Colonic mucosa (tissue), 4 donors: ENCODE measurements at regions not wholly inside any gene's neighbourhood (a gene's known extent, or its start where the extent isn't known, plus 50 kb on each side); places are given as distances from the start of the nearest gene placed in this dataset.

Source experiments
- DNase-seq: peaks from one replicate; pipeline ENCODE4 v3.0.0-alpha.2; 2020
- H3K27ac ChIP-seq: fragments of 200-600 bp; one replicate; pipeline ENCODE4 v1.8.0; 2021
- H3K27me3 ChIP-seq: fragments of 200-600 bp; one replicate; pipeline ENCODE4 v1.8.0; 2021
- H3K36me3 ChIP-seq: fragments of 200-600 bp; one replicate; pipeline ENCODE4 v1.8.0; 2021
- H3K4me1 ChIP-seq: fragments of 200-600 bp; one replicate; pipeline ENCODE4 v1.8.0; 2021; ENCODE audit warnings: mild to moderate bottlenecking
- H3K4me3 ChIP-seq: fragments of 200-600 bp; one replicate; pipeline ENCODE4 v1.8.0; 2021
- H3K9ac ChIP-seq, 2 donors: one replicate each; pipeline ENCODE4 v1.7.0; 2013; ENCODE audit warnings: control low read depth in 2 of 2, low read depth in 2 of 2, low read length in 2 of 2
- H3K9me3 ChIP-seq: fragments of 200-600 bp; one replicate; pipeline ENCODE4 v1.8.0; 2021
- intact Hi-C: fragments of 100-400 bp; cut with DNase I; formaldehyde crosslinking; loops from one replicate; pipeline ENCODE4 v1.14.1; 2022
- TF ChIP-seq, protein P1 (sequence below): fragments of 200-600 bp; IDR thresholded peaks from one replicate; pipeline ENCODE4 v1.8.0; 2022; ENCODE audit warnings: antibody characterized with exemption, mild to moderate bottlenecking
- donor health status: healthy.
- donor health status: DM: no; HTN: no; CAD: no.
- donor health status: DM: no; HTN: no; CAD: no.

DNA sequence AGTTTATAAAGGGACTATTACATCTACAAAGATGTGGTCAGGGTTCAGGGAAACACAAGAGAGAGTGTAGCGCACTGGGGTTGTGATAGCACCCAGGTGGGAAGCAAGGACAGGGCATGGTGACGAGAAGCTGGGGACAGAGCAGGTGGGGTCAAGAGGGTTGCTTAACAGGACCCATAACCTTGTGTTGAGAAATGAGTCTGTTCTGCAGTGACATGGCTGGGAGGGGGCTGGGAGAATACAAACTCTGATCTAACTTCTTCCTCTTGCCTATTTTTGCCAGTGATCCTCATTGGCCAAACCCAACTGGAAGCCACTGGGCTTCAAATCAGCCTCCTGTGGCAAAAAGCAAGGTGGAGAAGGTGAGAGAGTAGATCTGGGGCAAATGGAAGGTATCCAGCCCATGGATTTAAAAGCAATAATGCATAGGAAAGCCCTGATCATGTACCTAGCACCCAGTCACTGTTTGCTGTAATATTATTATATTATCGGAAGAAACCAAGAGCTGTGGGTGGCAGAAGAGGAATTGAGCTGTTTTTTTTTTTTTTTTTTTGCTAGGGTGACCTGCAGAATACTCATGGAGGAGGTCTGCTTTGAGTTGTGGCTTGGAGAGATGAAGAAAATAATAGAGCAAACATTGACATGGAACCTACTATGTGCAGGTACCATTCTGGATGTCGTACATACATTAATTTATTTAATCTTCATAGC lies 76.9 kb upstream of the ZFHX3 start:
- Histone ChIP-seq H3K4me1 (no peaks in the 10 kb centered on the region), H3K27me3 (no peaks in the 10 kb centered on the region), H3K9ac (no peak overlapping the region), H3K9me3 (no peaks in the 10 kb centered on the region), H3K27ac (no peak overlapping the region), H3K4me3 (no peak overlapping the region), H3K36me3 (no peaks in the 10 kb centered on the region)
- DNase-seq: no peak
- intact Hi-C loops: no loop called here
- TF ChIP-seq, protein P1, sequence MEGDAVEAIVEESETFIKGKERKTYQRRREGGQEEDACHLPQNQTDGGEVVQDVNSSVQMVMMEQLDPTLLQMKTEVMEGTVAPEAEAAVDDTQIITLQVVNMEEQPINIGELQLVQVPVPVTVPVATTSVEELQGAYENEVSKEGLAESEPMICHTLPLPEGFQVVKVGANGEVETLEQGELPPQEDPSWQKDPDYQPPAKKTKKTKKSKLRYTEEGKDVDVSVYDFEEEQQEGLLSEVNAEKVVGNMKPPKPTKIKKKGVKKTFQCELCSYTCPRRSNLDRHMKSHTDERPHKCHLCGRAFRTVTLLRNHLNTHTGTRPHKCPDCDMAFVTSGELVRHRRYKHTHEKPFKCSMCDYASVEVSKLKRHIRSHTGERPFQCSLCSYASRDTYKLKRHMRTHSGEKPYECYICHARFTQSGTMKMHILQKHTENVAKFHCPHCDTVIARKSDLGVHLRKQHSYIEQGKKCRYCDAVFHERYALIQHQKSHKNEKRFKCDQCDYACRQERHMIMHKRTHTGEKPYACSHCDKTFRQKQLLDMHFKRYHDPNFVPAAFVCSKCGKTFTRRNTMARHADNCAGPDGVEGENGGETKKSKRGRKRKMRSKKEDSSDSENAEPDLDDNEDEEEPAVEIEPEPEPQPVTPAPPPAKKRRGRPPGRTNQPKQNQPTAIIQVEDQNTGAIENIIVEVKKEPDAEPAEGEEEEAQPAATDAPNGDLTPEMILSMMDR: no peak

- Histone ChIP-seq H3K9me3 (no peaks in the 10 kb centered on the region), H3K4me1 (no peaks in the 10 kb centered on the region), H3K27ac (no peak overlapping the region), H3K36me3 (no peaks in the 10 kb centered on the region), H3K4me3 (no peak overlapping the region), H3K27me3 (no peaks in the 10 kb centered on the region), H3K9ac (no peak overlapping the region)
- TF ChIP-seq, protein P1: no peak
- intact Hi-C loops: no loop called here
- no peak for DNase-seq
Observed at GRCh38 chr16:73124097-73124652, 76.2 kb upstream of the ZFHX3 start.

- Histone ChIP-seq H3K4me3 (no peak overlapping the region), H3K36me3 (no peaks in the 10 kb centered on the region), H3K27ac (no peak overlapping the region), H3K27me3 (no peaks in the 10 kb centered on the region), H3K9me3 (no peaks in the 10 kb centered on the region), H3K9ac (no peak overlapping the region), H3K4me1 (no peaks in the 10 kb centered on the region)
- intact Hi-C loops: no loop called here
- no peak for DNase-seq
- TF ChIP-seq, protein P1: no peak
Observed at GRCh38 chr16:73122604-73123391, 74.9 kb upstream of the ZFHX3 start.

GRCh38 chr16:73116576-73116975 lies 68.6 kb upstream of the ZFHX3 start:
- Histone ChIP-seq H3K4me3 (no peak overlapping the region), H3K27me3 (no peaks in the 10 kb centered on the region), H3K9me3 (no peaks in the 10 kb centered on the region), H3K4me1 (no peaks in the 10 kb centered on the region), H3K36me3 (no peaks in the 10 kb centered on the region), H3K9ac (no peak overlapping the region), H3K27ac (no peak overlapping the region)
- TF ChIP-seq, protein P1: no peak
- intact Hi-C loops: no loop called here
- DNase-seq: no peak

- H3K4me1 ChIP-seq: no peaks in the 10 kb centered on the region
- H3K27me3 ChIP-seq: no peaks in the 10 kb centered on the region
- no peaks in the 10 kb centered on the region for H3K9me3 ChIP-seq
- no peak for DNase-seq
- no peak overlapping the region for H3K4me3 ChIP-seq
- TF ChIP-seq, protein P1: no peak
- intact Hi-C loops: no loop called here
- no peak overlapping the region for H3K9ac ChIP-seq
- H3K36me3 ChIP-seq: no peaks in the 10 kb centered on the region
- H3K27ac ChIP-seq: no peak overlapping the region
Observed at GRCh38 chr16:73113336-73113735, 65.4 kb upstream of the ZFHX3 start.
